Testis (tissue), 2 donors: ENCODE measurements at regions not wholly inside any gene's neighbourhood (a gene's known extent, or its start where the extent isn't known, plus 50 kb on each side); places are given as distances from the start of the nearest gene placed in this dataset.

Source experiments
- POLR2A ChIP-seq: fragments of 450-650 bp; IDR thresholded peaks from one replicate; pipeline ENCODE4 v1.6.1; 2017; ENCODE audit warnings: antibody characterized with exemption, mild to moderate bottlenecking, moderate library complexity
- TF ChIP-seq, protein P1 (sequence below), 3 experiments: fragments of 450-650 bp in 2 of 3; fragments of 200-600 bp in 1 of 3; sonication (generic) in 1 of 3; IDR thresholded peaks; one replicate each; pipeline ENCODE4 v1.5.1; 2016 to 2019; ENCODE audit warnings: antibody characterized with exemption in 3 of 3, mild to moderate bottlenecking in 2 of 3, moderate library complexity in 1 of 3

DNA sequence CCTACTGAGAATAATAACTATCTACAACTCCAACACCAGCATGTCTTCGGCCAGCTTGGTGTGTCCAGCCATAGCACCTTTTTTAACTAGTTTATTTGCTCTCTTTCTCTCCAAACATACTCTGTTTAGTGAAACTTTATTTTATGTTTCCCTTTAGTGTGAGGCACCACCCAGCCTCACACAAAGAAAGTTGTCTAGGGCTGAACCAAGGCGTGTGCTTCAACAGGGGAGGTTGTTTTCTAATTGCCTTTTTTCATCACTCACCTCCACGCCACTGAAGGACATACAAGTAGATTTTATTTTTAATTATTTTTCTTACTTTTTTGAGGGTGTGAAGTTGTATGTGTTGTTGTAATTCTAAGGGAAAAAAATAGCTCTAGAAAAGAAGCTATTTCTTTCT is 125.6 kb upstream of the MARCKS start:
- TF ChIP-seq, protein P1, sequence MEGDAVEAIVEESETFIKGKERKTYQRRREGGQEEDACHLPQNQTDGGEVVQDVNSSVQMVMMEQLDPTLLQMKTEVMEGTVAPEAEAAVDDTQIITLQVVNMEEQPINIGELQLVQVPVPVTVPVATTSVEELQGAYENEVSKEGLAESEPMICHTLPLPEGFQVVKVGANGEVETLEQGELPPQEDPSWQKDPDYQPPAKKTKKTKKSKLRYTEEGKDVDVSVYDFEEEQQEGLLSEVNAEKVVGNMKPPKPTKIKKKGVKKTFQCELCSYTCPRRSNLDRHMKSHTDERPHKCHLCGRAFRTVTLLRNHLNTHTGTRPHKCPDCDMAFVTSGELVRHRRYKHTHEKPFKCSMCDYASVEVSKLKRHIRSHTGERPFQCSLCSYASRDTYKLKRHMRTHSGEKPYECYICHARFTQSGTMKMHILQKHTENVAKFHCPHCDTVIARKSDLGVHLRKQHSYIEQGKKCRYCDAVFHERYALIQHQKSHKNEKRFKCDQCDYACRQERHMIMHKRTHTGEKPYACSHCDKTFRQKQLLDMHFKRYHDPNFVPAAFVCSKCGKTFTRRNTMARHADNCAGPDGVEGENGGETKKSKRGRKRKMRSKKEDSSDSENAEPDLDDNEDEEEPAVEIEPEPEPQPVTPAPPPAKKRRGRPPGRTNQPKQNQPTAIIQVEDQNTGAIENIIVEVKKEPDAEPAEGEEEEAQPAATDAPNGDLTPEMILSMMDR (IDR thresholded peaks at IDR 0.05): no peak
- TF ChIP-seq POLR2A: no peak
